A549 (cell line): ENCODE measurements at regions not wholly inside any gene's neighbourhood (a gene's known extent, or its start where the extent isn't known, plus 50 kb on each side); places are given as distances from the start of the nearest gene placed in this dataset.

ENCODE experiments used
- CHD2 ChIP-seq: fragments of 150-350 bp; IDR thresholded peaks from 2 replicates; pipeline ENCODE4 v1.6.1; 2014; ENCODE audit warnings: low read length; ENCODE audit not compliant: partially characterized antibody
- RAD21 ChIP-seq, 2 experiments: fragments of >200 bp in 1 of 2; sonication (Bioruptor Twin) in 1 of 2; formaldehyde crosslinking in 1 of 2; IDR thresholded peaks in 1 of 2; conservative IDR thresholded peaks in 1 of 2; 2 replicates in 1 of 2; 3 replicates in 1 of 2; pipeline ENCODE4 v1.6.1; 2012 to 2018; ENCODE audit warnings: inconsistent platforms in 1 of 2

DNA sequence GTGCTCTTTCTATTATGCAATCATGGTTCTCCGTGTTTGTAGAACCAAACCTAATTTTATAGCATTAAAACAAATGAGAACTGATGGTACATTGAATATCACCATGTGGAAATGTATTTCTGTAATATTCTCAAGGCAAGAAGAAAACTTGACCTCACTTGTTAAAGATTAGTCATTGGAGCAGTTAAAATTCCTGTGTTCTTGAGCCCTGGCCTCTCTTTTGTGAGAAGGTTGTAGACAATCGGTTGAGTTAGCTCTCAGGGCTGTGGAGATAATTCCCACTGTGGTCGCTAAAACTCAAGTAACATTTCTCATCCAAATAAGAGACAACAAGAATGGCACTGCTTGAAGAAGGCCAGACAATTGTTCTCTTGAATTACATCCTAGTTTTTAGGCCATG lies 216.0 kb upstream of the KLF4 start:
- no peak for TF ChIP-seq RAD21 (conservative IDR thresholded peaks at IDR 0.05 in 1 of 2, IDR thresholded peaks at IDR 0.05 in 1 of 2)
- no peak for TF ChIP-seq CHD2
